IPS-18a (cell line): ENCODE measurements at regions not wholly inside any gene's neighbourhood (a gene's known extent, or its start where the extent isn't known, plus 50 kb on each side); places are given as distances from the start of the nearest gene placed in this dataset.

ENCODE experiments used
- H3K27ac ChIP-seq: one replicate; pipeline ENCODE4 v1.5.1; 2013; ENCODE audit warnings: low read length
- H3K27me3 ChIP-seq: one replicate; pipeline ENCODE4 v1.6.1; 2013; ENCODE audit warnings: mild to moderate bottlenecking, low read length; ENCODE audit not compliant: control insufficient read depth, insufficient read depth
- H3K36me3 ChIP-seq: one replicate; pipeline ENCODE4 v1.6.1; 2013; ENCODE audit warnings: low read depth, low read length; ENCODE audit not compliant: control insufficient read depth
- H3K4me1 ChIP-seq: one replicate; pipeline ENCODE4 v1.6.1; 2013; ENCODE audit warnings: low read depth, low read length; ENCODE audit not compliant: control insufficient read depth
- H3K4me3 ChIP-seq: one replicate; pipeline ENCODE4 v1.5.1; 2013; ENCODE audit warnings: low read length
- H3K9ac ChIP-seq: one replicate; pipeline ENCODE4 v1.6.1; 2013; ENCODE audit warnings: mild to moderate bottlenecking, low read length, moderate library complexity
- H3K9me3 ChIP-seq: one replicate; pipeline ENCODE4 v1.6.1; 2013; ENCODE audit warnings: low read depth, low read length; ENCODE audit not compliant: control insufficient read depth

DNA sequence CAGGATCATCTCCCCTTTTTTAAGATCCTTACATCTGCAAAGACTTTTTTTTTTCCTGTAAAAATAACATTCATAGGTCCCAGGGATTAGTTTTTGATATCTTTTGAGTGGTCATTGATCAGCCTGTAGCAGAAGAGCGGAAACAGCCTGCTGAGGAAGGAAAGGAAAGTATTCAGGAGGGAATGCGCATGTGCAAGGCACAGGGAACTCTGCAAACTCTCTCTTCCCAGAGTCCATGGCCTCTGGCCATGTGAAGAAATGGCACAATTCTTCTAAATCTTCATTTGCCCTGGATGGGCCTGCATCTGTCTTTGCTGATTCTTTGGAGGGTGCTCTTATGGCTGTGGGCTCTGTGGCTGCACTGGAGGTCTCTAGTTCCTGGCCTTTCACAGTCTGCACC, 60.1 kb upstream of the SKOR2 start:
- Histone ChIP-seq H3K27ac (no peak overlapping the region), H3K4me1 (no peaks in the 10 kb centered on the region), H3K27me3 (no peaks in the 10 kb centered on the region), H3K36me3 (no peaks in the 10 kb centered on the region), H3K4me3 (no peak overlapping the region), H3K9me3 (no peaks in the 10 kb centered on the region), H3K9ac (no peak overlapping the region)
